Astrocyte (in vitro differentiated cells and primary cell): ENCODE measurements at regions not wholly inside any gene's neighbourhood (a gene's known extent, or its start where the extent isn't known, plus 50 kb on each side); places are given as distances from the start of the nearest gene placed in this dataset.
"Not testable (repeated sequence)": the region's sequence is repeated elsewhere in the genome, so short reads cannot be mapped to it uniquely, and the experiment has no call there.

Experiments used
- DNase-seq: peaks from one replicate; pipeline ENCODE4 v3.0.0-alpha.2; 2010; ENCODE audit warnings: low read depth
- FAIRE-seq: peaks from 2 replicates; lab custom pipeline; 2011; peaks lifted over from hg19 to GRCh38; lab: Jason Lieb, UNC
- H2AFZ ChIP-seq: 2 replicates; pipeline ENCODE4 v1.6.0; 2012; ENCODE audit warnings: low read depth, low read length, inconsistent platforms
- H3K27ac ChIP-seq: 2 replicates; pipeline ENCODE4 v1.5.1; 2011; ENCODE audit warnings: low read depth, low read length, inconsistent platforms
- H3K27me3 ChIP-seq: 2 replicates; pipeline ENCODE4 v1.6.0; 2011; ENCODE audit warnings: low read length, inconsistent platforms; ENCODE audit not compliant: insufficient read depth
- H3K36me3 ChIP-seq: 2 replicates; pipeline ENCODE4 v1.5.1; 2011; ENCODE audit warnings: low read length, inconsistent platforms; ENCODE audit not compliant: insufficient read depth
- H3K4me1 ChIP-seq: 2 replicates; pipeline ENCODE4 v1.5.1; 2011; ENCODE audit warnings: low read length, inconsistent platforms; ENCODE audit not compliant: insufficient read depth
- H3K4me2 ChIP-seq: 2 replicates; pipeline ENCODE4 v1.6.0; 2012; ENCODE audit warnings: low read length, inconsistent platforms
- H3K4me3 ChIP-seq: 2 replicates; pipeline ENCODE4 v1.5.1; 2011; ENCODE audit warnings: low read depth, mild to moderate bottlenecking, low read length, inconsistent platforms; ENCODE audit not compliant: insufficient read depth
- H3K79me2 ChIP-seq: 2 replicates; pipeline ENCODE4 v1.6.0; 2012; ENCODE audit warnings: mild to moderate bottlenecking, low read length, inconsistent platforms; ENCODE audit not compliant: insufficient read depth
- H3K9ac ChIP-seq: 2 replicates; pipeline ENCODE4 v1.6.0; 2012; ENCODE audit warnings: mild to moderate bottlenecking, low read length, inconsistent platforms
- H3K9me3 ChIP-seq: 2 replicates; pipeline ENCODE4 v1.5.1; 2012; ENCODE audit warnings: low read depth, mild to moderate bottlenecking, low read length, inconsistent platforms; ENCODE audit not compliant: insufficient read depth
- H4K20me1 ChIP-seq: 2 replicates; pipeline ENCODE4 v1.6.0; 2012; ENCODE audit warnings: low read length, inconsistent platforms; ENCODE audit not compliant: insufficient read depth
- H3K27ac Mint-ChIP-seq: one replicate; pipeline ENCODE4 v1.8.0; 2021; ENCODE audit warnings: mild to moderate bottlenecking, mixed read lengths; ENCODE audit not compliant: unreplicated experiment
- H3K27me3 Mint-ChIP-seq: one replicate; pipeline ENCODE4 v1.8.0; 2021; ENCODE audit warnings: low read depth, mixed read lengths; ENCODE audit not compliant: unreplicated experiment
- H3K36me3 Mint-ChIP-seq: one replicate; pipeline ENCODE4 v1.8.0; 2021; ENCODE audit warnings: low read depth, mixed read lengths; ENCODE audit not compliant: unreplicated experiment
- H3K4me1 Mint-ChIP-seq: one replicate; pipeline ENCODE4 v1.8.0; 2021; ENCODE audit warnings: low read depth, mixed read lengths; ENCODE audit not compliant: unreplicated experiment
- H3K4me3 Mint-ChIP-seq: one replicate; pipeline ENCODE4 v1.8.0; 2021; ENCODE audit warnings: mild to moderate bottlenecking, moderate library complexity, mixed read lengths; ENCODE audit not compliant: unreplicated experiment
- H3K9me3 Mint-ChIP-seq: one replicate; pipeline ENCODE4 v1.8.0; 2021; ENCODE audit warnings: mild to moderate bottlenecking, mixed read lengths; ENCODE audit not compliant: unreplicated experiment
- CTCF ChIP-seq: IDR thresholded peaks from 2 replicates; pipeline ENCODE4 v1.5.1; 2011; ENCODE audit warnings: low read depth, mild to moderate bottlenecking, inconsistent platforms, low read length, moderate library complexity; ENCODE audit not compliant: insufficient read depth
- EZH2 ChIP-seq: IDR thresholded peaks from 2 replicates; pipeline ENCODE4 v1.6.1; 2012; ENCODE audit warnings: mild to moderate bottlenecking, low read length, inconsistent platforms; ENCODE audit not compliant: insufficient read depth

DNA sequence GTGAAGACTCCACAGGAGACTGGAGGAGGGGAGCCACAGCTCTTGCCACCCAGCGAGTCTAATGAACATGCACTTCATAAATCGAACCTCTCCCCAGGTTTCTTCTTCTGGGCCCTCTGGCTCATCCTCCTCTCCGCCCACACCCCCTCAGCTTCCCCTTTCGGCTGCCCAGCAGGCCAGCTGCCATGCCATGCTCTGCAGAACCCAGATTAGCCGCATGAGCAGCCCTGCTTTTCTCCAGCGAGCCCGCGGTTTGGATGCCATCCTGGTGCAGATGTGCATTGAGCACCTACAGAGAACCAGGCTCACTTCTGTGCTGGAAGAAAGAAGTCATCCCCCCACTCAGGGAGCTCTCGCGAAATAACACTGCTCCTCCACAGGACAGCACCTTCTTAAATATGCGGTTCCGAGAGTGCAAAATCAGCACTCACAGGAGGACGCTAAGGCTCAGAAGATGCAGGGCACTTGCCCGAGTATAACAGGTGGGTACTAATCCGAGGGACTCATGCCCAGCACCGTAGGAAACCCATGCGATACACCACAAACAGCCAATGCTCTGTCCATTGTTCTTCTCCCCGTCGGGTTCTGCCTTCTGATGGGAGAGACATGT, 143.0 kb upstream of the THBS2 start:
- no peak overlapping the region for H3K4me3 ChIP-seq
- no peak overlapping the region for H2AFZ ChIP-seq
- no peaks in the 10 kb centered on the region for H3K4me1 ChIP-seq
- no peak overlapping the region for H3K4me2 ChIP-seq
- H3K27ac ChIP-seq = no peak overlapping the region
- no peaks in the 10 kb centered on the region for H4K20me1 ChIP-seq
- no peak overlapping the region for H3K9ac ChIP-seq
- H3K9me3 ChIP-seq = peaks cover 3% of the 10 kb centered on the region
- no peak for DNase-seq
- no peaks in the 10 kb centered on the region for H3K27me3 ChIP-seq
- FAIRE-seq = no peak
- no peaks in the 10 kb centered on the region for H3K36me3 ChIP-seq
- H3K27me3 Mint-ChIP-seq = peaks cover 14% of the 10 kb centered on the region
- H3K4me1 Mint-ChIP-seq = no peaks in the 10 kb centered on the region
- no peaks in the 10 kb centered on the region for H3K79me2 ChIP-seq
- no peak overlapping the region for H3K27ac Mint-ChIP-seq
- no peak for TF ChIP-seq EZH2
- no peak for TF ChIP-seq CTCF
- no peak overlapping the region for H3K4me3 Mint-ChIP-seq
- H3K36me3 Mint-ChIP-seq = no peaks in the 10 kb centered on the region
- H3K9me3 Mint-ChIP-seq = peaks cover 13% of the 10 kb centered on the region

DNA sequence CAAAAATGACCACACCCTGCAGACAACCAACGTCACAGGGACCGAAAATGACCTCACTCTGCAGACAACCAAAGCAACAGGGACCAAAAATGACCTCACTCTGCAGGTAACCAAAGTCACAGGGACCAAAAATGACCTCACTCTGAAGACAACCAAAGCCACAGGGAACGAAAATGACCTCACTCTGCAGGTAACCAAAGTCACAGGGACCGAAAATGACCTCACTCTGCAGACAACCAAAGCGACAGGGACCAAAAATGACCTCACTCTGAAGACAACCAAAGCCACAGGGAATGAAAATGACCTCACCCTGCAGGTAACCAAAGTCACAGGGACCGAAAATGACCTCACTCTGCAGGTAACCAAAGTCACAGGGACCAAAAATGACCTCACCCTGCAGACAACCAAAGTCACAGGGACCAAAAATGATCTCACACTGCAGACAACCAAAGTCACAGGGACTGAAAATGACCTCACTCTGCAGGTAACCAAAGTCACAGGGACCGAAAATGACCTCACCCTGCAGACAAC, 142.4 kb upstream of the THBS2 start:
- not testable (repeated sequence) for H3K4me3 Mint-ChIP-seq, H3K4me2 ChIP-seq, H3K27ac ChIP-seq, H4K20me1 ChIP-seq, H3K36me3 Mint-ChIP-seq, H3K36me3 ChIP-seq, H3K4me3 ChIP-seq, H3K4me1 Mint-ChIP-seq, H3K79me2 ChIP-seq, H3K27ac Mint-ChIP-seq, H3K27me3 ChIP-seq, H3K9me3 ChIP-seq, H3K9ac ChIP-seq, H2AFZ ChIP-seq, DNase-seq, FAIRE-seq, H3K4me1 ChIP-seq
- peaks cover 13% of the 10 kb centered on the region for H3K9me3 Mint-ChIP-seq
- H3K27me3 Mint-ChIP-seq = peaks cover 14% of the 10 kb centered on the region

GRCh38 chr6:169395080-169395805, 141.6 kb upstream of the THBS2 start:
- DNase-seq (no peak), FAIRE-seq (no peak)
- Histone ChIP-seq H3K4me1 (no peaks in the 10 kb centered on the region), H3K9ac (no peak overlapping the region), H4K20me1 (no peaks in the 10 kb centered on the region), H3K36me3 (no peaks in the 10 kb centered on the region), H3K4me2 (no peak overlapping the region), H3K27me3 (no peaks in the 10 kb centered on the region), H2AFZ (no peak overlapping the region), H3K9me3 (peaks cover 6% of the 10 kb centered on the region), H3K4me3 (no peak overlapping the region), H3K27ac (no peak overlapping the region), H3K79me2 (no peaks in the 10 kb centered on the region)
- Mint-ChIP-seq H3K9me3 (peaks cover 13% of the 10 kb centered on the region), H3K4me1 (no peaks in the 10 kb centered on the region), H3K27me3 (peaks cover 14% of the 10 kb centered on the region), H3K4me3 (no peak overlapping the region), H3K27ac (no peak overlapping the region), H3K36me3 (no peaks in the 10 kb centered on the region)
- no peak for TF ChIP-seq EZH2
- no peak for TF ChIP-seq CTCF
